DND-41 (cell line): ENCODE measurements at regions not wholly inside any gene's neighbourhood (a gene's known extent, or its start where the extent isn't known, plus 50 kb on each side); places are given as distances from the start of the nearest gene placed in this dataset.

ENCODE experiments used
- EZH2 ChIP-seq: IDR thresholded peaks from 3 replicates; pipeline ENCODE4 v1.6.1; 2012; ENCODE audit warnings: borderline replicate concordance, low read depth, mild to moderate bottlenecking, moderate library complexity, low read length, inconsistent platforms; ENCODE audit not compliant: severe bottlenecking
- TF ChIP-seq, protein P1 (sequence below): IDR thresholded peaks from 2 replicates; pipeline ENCODE4 v1.5.1; 2012; ENCODE audit warnings: borderline replicate concordance, low read length, moderate library complexity, mild to moderate bottlenecking; ENCODE audit not compliant: poor library complexity, severe bottlenecking; ENCODE audit errors: extremely low read depth

DNA sequence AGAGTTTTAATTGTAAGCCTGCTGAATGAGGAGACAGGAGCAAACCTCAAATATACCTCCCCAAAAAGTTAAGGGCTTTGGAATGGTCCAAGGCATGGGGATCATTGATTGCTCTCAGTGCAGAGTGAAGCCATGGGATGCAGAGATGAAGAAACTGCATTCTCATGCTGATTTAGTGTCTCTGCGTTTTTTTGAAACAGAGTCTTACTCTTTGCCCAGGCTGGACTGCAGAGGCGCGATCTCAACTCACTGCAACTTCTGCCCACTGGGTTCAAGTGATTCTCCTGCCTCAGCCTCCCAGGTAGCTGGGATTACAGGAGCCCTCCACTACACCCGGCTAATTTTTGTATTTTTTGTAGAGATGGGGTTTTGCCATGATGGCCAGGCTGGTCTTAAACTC lies 99.3 kb upstream of the ETV3 start:
- TF ChIP-seq, protein P1, sequence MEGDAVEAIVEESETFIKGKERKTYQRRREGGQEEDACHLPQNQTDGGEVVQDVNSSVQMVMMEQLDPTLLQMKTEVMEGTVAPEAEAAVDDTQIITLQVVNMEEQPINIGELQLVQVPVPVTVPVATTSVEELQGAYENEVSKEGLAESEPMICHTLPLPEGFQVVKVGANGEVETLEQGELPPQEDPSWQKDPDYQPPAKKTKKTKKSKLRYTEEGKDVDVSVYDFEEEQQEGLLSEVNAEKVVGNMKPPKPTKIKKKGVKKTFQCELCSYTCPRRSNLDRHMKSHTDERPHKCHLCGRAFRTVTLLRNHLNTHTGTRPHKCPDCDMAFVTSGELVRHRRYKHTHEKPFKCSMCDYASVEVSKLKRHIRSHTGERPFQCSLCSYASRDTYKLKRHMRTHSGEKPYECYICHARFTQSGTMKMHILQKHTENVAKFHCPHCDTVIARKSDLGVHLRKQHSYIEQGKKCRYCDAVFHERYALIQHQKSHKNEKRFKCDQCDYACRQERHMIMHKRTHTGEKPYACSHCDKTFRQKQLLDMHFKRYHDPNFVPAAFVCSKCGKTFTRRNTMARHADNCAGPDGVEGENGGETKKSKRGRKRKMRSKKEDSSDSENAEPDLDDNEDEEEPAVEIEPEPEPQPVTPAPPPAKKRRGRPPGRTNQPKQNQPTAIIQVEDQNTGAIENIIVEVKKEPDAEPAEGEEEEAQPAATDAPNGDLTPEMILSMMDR = no peak
- no peak for TF ChIP-seq EZH2
